ENCODE measurements at regions not wholly inside any gene's neighbourhood (a gene's known extent, or its start where the extent isn't known, plus 50 kb on each side); places are given as distances from the start of the nearest gene placed in this dataset.

DNA sequence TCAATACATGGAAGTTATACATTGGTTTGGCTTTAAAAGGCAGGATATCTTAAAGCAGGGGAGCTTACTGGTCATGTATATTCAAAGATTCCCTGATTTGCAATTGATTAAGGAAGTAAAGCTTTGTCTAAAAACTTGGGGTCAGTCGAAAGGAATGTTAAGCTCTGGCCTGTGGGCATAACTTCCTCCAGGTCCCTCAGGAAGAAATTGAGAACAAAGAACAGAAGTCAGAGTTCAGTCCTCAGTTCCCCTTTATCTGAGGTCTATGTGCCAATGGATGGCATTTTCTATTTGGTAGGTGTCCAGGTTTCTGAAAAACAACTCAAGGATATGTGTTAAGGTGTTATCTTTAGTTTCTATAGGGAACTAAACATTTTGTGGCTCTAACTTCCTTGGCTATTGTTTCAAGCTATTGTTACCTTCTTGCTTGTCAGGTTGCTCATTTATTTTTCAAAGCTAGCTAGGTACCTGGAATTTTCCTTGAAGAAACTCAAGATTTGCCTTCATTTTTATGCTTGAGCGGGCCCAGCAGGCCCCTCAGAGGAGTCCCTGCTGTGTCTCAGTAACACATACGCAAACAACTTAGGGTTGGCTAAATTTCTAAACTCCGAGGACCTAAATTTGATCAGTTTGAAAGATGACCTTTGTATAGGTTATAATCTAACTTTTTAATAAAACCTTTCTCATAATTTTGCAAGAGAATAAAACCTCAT, 135.0 kb upstream of the UBE2E2 start:
- TF ChIP-seq CTCF (IDR thresholded peaks at IDR 0.05) = no peak
- no peak for TF ChIP-seq ZFX (IDR thresholded peaks at IDR 0.05; ENCODE audit: borderline replicate concordance)
- H3K27ac ChIP-seq = no peak overlapping the region

DNA sequence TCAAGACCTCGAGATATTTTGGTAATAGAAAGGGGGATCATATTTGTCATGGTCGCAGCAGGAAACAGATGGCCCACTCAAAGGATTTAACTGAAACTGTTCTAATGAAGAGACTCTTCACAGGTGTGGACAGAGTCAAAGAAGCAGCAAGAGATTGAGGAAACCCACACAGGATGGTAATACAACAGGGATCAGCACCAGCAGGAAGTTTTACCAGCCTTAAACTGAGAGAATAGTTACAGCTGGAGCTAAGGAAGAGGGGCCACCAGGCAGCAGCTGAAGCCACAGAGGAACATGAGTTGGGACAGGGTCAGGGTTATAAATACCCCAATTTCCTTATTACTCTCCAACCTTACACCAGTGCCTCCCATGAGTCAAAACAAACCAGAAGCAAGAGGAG, 131.8 kb upstream of the UBE2E2 start:
- no peak overlapping the region for H3K27ac ChIP-seq
- TF ChIP-seq CTCF (IDR thresholded peaks at IDR 0.05) (no peak), ZFX (IDR thresholded peaks at IDR 0.05; ENCODE audit: borderline replicate concordance) (no peak)

DNA sequence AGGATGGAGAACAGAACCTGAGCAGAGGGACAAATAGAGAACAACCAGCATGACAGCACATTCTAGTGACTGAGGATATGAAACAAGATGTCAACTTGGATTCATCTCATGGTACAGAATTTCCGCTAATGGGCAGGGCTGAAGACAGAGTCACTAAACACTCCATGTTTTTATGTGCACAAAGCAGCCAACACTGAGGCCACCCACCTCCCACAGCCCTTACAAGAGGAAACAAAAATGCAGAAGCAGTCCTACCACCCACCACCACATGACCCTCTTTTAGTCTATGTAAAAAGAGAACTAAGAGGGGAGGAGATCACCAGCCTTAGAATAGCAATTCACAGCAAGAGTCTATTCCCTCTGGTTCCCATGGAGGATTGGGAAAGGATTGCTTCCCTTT, 131.4 kb upstream of the UBE2E2 start:
- H3K27ac ChIP-seq = no peak overlapping the region

GRCh38 chr3:23072693-23073092, 130.4 kb upstream of the UBE2E2 start:
- H3K27ac ChIP-seq = no peak overlapping the region
- no peak for TF ChIP-seq CTCF (IDR thresholded peaks at IDR 0.05)
- TF ChIP-seq ZFX (IDR thresholded peaks at IDR 0.05; ENCODE audit: borderline replicate concordance) = no peak

More for the DNA sequence above, 131.4 kb upstream of the UBE2E2 start:
- no peak for TF ChIP-seq ZFX (IDR thresholded peaks at IDR 0.05; ENCODE audit: borderline replicate concordance)
- TF ChIP-seq CTCF (IDR thresholded peaks at IDR 0.05) = no peak

DNA sequence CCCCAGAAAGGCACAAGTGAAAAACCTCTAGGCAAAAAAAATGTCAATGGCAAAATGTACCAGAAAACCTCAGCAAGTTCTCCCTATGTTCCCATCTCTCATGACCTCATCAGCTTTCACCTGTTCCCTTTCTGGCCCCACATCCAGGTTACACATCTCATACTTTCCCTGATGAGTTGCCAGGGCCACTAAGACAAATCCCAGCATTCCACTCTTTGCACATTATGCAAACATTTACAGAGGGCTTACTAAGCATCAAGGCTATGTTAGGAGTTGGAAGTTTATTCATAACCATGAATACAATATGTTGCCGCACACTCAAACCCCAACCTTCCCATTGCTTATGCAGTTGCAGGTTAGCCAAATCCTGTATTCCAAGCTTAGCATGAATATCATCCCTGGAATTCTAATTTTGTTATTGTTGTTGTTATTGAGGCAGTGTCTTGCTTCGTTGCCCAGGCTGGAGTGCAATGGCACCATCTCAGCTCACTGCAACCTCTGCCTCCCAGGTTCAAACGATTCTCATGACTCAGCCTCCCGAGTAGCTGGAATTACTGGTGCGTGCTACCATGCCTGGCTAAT, 129.3 kb upstream of the UBE2E2 start:
- H3K27ac ChIP-seq = no peak overlapping the region
- no peak for TF ChIP-seq ZFX (IDR thresholded peaks at IDR 0.05; ENCODE audit: borderline replicate concordance)
- no peak for TF ChIP-seq CTCF (IDR thresholded peaks at IDR 0.05)

- TF ChIP-seq CTCF (IDR thresholded peaks at IDR 0.05) (no peak), ZFX (IDR thresholded peaks at IDR 0.05; ENCODE audit: borderline replicate concordance) (no peak)
- H3K27ac ChIP-seq = no peak overlapping the region
These were observed 127.6 kb upstream of the UBE2E2 start for GRCh38 chr3:23075496-23075895.

GRCh38 chr3:23076437-23076836, 126.7 kb upstream of the UBE2E2 start:
- H3K27ac ChIP-seq = no peak overlapping the region
- TF ChIP-seq CTCF (IDR thresholded peaks at IDR 0.05) = no peak
- TF ChIP-seq ZFX (IDR thresholded peaks at IDR 0.05; ENCODE audit: borderline replicate concordance) = no peak

Measured in 22Rv1 (cell line).